Esophagus squamous epithelium (tissue), 4 donors: ENCODE measurements at regions not wholly inside any gene's neighbourhood (a gene's known extent, or its start where the extent isn't known, plus 50 kb on each side); places are given as distances from the start of the nearest gene placed in this dataset.

Experiments
- POLR2A ChIP-seq, 4 donors: fragments of 450-650 bp; IDR thresholded peaks; one replicate each; pipeline ENCODE4 v1.6.1; 2017; ENCODE audit warnings: antibody characterized with exemption in 4 of 4, mild to moderate bottlenecking in 4 of 4, moderate library complexity in 3 of 4
- TF ChIP-seq, protein P1 (sequence below), 6 experiments: fragments of 450-650 bp in 4 of 6; fragments of 200-600 bp in 2 of 6; sonication (generic) in 2 of 6; IDR thresholded peaks; one replicate each; pipeline ENCODE4 v1.5.1; 2016 to 2019; ENCODE audit warnings: antibody characterized with exemption in 6 of 6, mild to moderate bottlenecking in 4 of 6, moderate library complexity in 4 of 6

GRCh38 chr5:159764283-159765134, 151.8 kb upstream of the ADRA1B start:
- TF ChIP-seq, protein P1, sequence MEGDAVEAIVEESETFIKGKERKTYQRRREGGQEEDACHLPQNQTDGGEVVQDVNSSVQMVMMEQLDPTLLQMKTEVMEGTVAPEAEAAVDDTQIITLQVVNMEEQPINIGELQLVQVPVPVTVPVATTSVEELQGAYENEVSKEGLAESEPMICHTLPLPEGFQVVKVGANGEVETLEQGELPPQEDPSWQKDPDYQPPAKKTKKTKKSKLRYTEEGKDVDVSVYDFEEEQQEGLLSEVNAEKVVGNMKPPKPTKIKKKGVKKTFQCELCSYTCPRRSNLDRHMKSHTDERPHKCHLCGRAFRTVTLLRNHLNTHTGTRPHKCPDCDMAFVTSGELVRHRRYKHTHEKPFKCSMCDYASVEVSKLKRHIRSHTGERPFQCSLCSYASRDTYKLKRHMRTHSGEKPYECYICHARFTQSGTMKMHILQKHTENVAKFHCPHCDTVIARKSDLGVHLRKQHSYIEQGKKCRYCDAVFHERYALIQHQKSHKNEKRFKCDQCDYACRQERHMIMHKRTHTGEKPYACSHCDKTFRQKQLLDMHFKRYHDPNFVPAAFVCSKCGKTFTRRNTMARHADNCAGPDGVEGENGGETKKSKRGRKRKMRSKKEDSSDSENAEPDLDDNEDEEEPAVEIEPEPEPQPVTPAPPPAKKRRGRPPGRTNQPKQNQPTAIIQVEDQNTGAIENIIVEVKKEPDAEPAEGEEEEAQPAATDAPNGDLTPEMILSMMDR (IDR thresholded peaks at IDR 0.05) = no peak
- no peak for TF ChIP-seq POLR2A (IDR thresholded peaks at IDR 0.05)
